Upper lobe of left lung (tissue), 4 donors: ENCODE measurements at regions not wholly inside any gene's neighbourhood (a gene's known extent, or its start where the extent isn't known, plus 50 kb on each side); places are given as distances from the start of the nearest gene placed in this dataset.

Experiments
- CTCF ChIP-seq, 6 experiments: fragments of 450-650 bp in 4 of 6; fragments of 200-600 bp in 2 of 6; sonication (generic) in 2 of 6; IDR thresholded peaks; one replicate each; pipeline ENCODE4 v1.5.1; 2016 to 2019; ENCODE audit warnings: antibody characterized with exemption in 6 of 6
- EP300 ChIP-seq, 4 donors: sonication (generic); formaldehyde crosslinking; IDR thresholded peaks; one replicate each; pipeline ENCODE4 v1.5.1; 2017; ENCODE audit warnings: antibody characterized with exemption in 4 of 4, control low read depth in 2 of 4
- POLR2A ChIP-seq, 4 donors: fragments of 450-650 bp; IDR thresholded peaks; one replicate each; pipeline ENCODE4 v1.5.1; 2016 to 2017; ENCODE audit warnings: antibody characterized with exemption in 4 of 4, mild to moderate bottlenecking in 2 of 4
- POLR2AphosphoS5 ChIP-seq, 2 donors: sonication (generic); formaldehyde crosslinking; IDR thresholded peaks; one replicate each; pipeline ENCODE4 v1.5.1; 2017; ENCODE audit warnings: antibody characterized with exemption in 2 of 2

GRCh38 chr1:185450917-185451316 lies 133.9 kb upstream of the IVNS1ABP start:
- TF ChIP-seq CTCF (IDR thresholded peaks at IDR 0.05) (no peak), POLR2A (IDR thresholded peaks at IDR 0.05) (no peak), EP300 (IDR thresholded peaks at IDR 0.05) (no peak), POLR2AphosphoS5 (IDR thresholded peaks at IDR 0.05) (no peak)
